ENCODE measurements at regions not wholly inside any gene's neighbourhood (a gene's known extent, or its start where the extent isn't known, plus 50 kb on each side); places are given as distances from the start of the nearest gene placed in this dataset.

DNA sequence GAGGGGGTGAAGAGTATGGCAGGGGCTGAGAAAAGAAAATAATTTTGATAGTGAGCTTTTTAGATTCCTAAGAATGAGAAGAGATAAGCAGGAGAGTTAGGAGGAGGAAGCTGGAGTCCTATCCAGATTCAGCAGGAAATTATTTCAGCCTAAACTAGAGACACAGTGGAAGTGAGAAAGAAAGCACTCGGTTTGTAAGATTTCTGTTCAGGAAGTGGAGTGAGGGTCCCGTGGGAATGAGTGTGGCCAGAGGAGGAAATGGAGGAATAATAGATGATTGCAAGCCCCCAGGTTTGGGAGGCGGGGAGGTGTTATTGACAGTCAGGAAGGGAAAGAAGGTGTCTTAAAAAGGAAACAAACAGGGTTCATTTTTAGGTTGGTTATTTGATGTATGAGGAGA, 84.8 kb upstream of the NRP1 start:
- no peaks in the 10 kb centered on the region for H3K27me3 ChIP-seq
- H3K27ac ChIP-seq, result no peak overlapping the region
- H3K9me3 ChIP-seq, result no peaks in the 10 kb centered on the region
- DNase-seq, result no peak
- no peak overlapping the region for H3K4me3 ChIP-seq
- in situ Hi-C loops (cut with MboI; ENCODE audit: low pct_ligation_motif_present in 1 of 4, low pct_unique_long_range_greater_than_20kb in 1 of 4, low sequenced_read_pairs in 3 of 4), result no loop called here
- intact Hi-C loops (cut with DNase I; ENCODE audit: low total_unique reads), result no loop called here
- 48 to 56% methylated on average over 3 of the region's 3 CpGs for WGBS, 2 donors (ENCODE audit: low coverage in 1 of 2)
- TF ChIP-seq POLR2A (IDR thresholded peaks at IDR 0.05) (no peak), POLR2AphosphoS5 (IDR thresholded peaks at IDR 0.05) (no peak), EP300 (IDR thresholded peaks at IDR 0.05; ENCODE audit: low read depth) (no peak)
- TF ChIP-seq, protein P1, sequence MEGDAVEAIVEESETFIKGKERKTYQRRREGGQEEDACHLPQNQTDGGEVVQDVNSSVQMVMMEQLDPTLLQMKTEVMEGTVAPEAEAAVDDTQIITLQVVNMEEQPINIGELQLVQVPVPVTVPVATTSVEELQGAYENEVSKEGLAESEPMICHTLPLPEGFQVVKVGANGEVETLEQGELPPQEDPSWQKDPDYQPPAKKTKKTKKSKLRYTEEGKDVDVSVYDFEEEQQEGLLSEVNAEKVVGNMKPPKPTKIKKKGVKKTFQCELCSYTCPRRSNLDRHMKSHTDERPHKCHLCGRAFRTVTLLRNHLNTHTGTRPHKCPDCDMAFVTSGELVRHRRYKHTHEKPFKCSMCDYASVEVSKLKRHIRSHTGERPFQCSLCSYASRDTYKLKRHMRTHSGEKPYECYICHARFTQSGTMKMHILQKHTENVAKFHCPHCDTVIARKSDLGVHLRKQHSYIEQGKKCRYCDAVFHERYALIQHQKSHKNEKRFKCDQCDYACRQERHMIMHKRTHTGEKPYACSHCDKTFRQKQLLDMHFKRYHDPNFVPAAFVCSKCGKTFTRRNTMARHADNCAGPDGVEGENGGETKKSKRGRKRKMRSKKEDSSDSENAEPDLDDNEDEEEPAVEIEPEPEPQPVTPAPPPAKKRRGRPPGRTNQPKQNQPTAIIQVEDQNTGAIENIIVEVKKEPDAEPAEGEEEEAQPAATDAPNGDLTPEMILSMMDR (IDR thresholded peaks at IDR 0.05), result no peak
- H3K36me3 ChIP-seq, result no peaks in the 10 kb centered on the region
- no peaks in the 10 kb centered on the region for H3K4me1 ChIP-seq

GRCh38 chr10:33418301-33418700, 83.8 kb upstream of the NRP1 start:
- no peak for DNase-seq
- no peaks in the 10 kb centered on the region for H3K27me3 ChIP-seq
- H3K4me3 ChIP-seq, result no peak overlapping the region
- H3K4me1 ChIP-seq, result no peaks in the 10 kb centered on the region
- 75 to 90% methylated on average over 2 to 4 of the region's 4 CpGs for WGBS, 2 donors (ENCODE audit: low coverage in 1 of 2)
- TF ChIP-seq EP300 (IDR thresholded peaks at IDR 0.05; ENCODE audit: low read depth) (no peak), POLR2AphosphoS5 (IDR thresholded peaks at IDR 0.05) (no peak), POLR2A (IDR thresholded peaks at IDR 0.05) (no peak)
- TF ChIP-seq, protein P1 (IDR thresholded peaks at IDR 0.05), result no peak
- no peaks in the 10 kb centered on the region for H3K9me3 ChIP-seq
- H3K27ac ChIP-seq, result no peak overlapping the region
- H3K36me3 ChIP-seq, result no peaks in the 10 kb centered on the region
- in situ Hi-C loops (cut with MboI; ENCODE audit: low pct_ligation_motif_present in 1 of 4, low pct_unique_long_range_greater_than_20kb in 1 of 4, low sequenced_read_pairs in 3 of 4) (no loop called here), intact Hi-C loops (cut with DNase I; ENCODE audit: low total_unique reads) (no loop called here)

- in situ Hi-C loops (cut with MboI; ENCODE audit: low pct_ligation_motif_present in 1 of 4, low pct_unique_long_range_greater_than_20kb in 1 of 4, low sequenced_read_pairs in 3 of 4), result no loop called here
These were observed 82.2 kb upstream of the NRP1 start for GRCh38 chr10:33416691-33417090.

DNA sequence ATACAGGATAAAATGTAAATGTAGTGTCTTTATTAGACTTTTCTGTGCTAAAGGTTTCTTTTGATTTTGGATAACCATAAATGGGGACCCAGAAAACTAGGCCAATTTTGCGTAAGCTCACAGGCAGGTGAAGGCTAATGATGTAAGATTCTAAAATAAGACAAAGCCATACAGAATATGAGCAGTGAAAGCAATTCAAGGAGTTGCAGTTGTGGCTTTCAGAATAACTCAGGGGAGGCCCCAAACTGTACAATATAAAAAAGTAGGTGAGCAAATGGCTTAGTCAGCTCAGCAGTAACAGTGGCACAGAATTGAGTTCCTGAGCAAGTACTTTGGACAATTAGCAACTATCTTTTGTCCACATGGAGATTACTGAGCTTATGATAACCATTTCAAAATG, 81.7 kb upstream of the NRP1 start:
- no peaks in the 10 kb centered on the region for H3K27me3 ChIP-seq
- in situ Hi-C loops (cut with MboI; ENCODE audit: low pct_ligation_motif_present in 1 of 4, low pct_unique_long_range_greater_than_20kb in 1 of 4, low sequenced_read_pairs in 3 of 4), result no loop called here
- H3K36me3 ChIP-seq, result no peaks in the 10 kb centered on the region
- no peak overlapping the region for H3K4me3 ChIP-seq
- H3K27ac ChIP-seq, result no peak overlapping the region
- H3K9me3 ChIP-seq, result no peaks in the 10 kb centered on the region
- 73% methylated on average over 1 of the region's 1 CpG; no CpG with 5 or more reads in 1 of the 2 donors for WGBS, 2 donors (ENCODE audit: low coverage in 1 of 2)
- no peak for DNase-seq
- no peaks in the 10 kb centered on the region for H3K4me1 ChIP-seq
- intact Hi-C loops (cut with DNase I; ENCODE audit: low total_unique reads), result no loop called here
- TF ChIP-seq EP300 (IDR thresholded peaks at IDR 0.05; ENCODE audit: low read depth) (no peak), POLR2AphosphoS5 (IDR thresholded peaks at IDR 0.05) (no peak), POLR2A (IDR thresholded peaks at IDR 0.05) (no peak)
- TF ChIP-seq, protein P1 (IDR thresholded peaks at IDR 0.05), result no peak

More at GRCh38 chr10:33416691-33417090, 82.2 kb upstream of the NRP1 start:
- intact Hi-C loops (cut with DNase I; ENCODE audit: low total_unique reads), result no loop called here
- no peak overlapping the region for H3K27ac ChIP-seq
- no peak for TF ChIP-seq POLR2A (IDR thresholded peaks at IDR 0.05)
- TF ChIP-seq, protein P1 (IDR thresholded peaks at IDR 0.05), result no peak
- H3K27me3 ChIP-seq, result no peaks in the 10 kb centered on the region
- H3K36me3 ChIP-seq, result no peaks in the 10 kb centered on the region
- H3K4me3 ChIP-seq, result no peak overlapping the region
- no peaks in the 10 kb centered on the region for H3K4me1 ChIP-seq
- no peak for DNase-seq
- no peaks in the 10 kb centered on the region for H3K9me3 ChIP-seq
- 91 to 93% methylated on average over 6 of the region's 6 CpGs for WGBS, 2 donors (ENCODE audit: low coverage in 1 of 2)
